ENCODE measurements at regions not wholly inside any gene's neighbourhood (a gene's known extent, or its start where the extent isn't known, plus 50 kb on each side); places are given as distances from the start of the nearest gene placed in this dataset.
"Not testable (repeated sequence)": the region's sequence is repeated elsewhere in the genome, so short reads cannot be mapped to it uniquely, and the experiment has no call there.

- TF ChIP-seq CTCF (conservative IDR thresholded peaks at IDR 0.05; ENCODE audit: low read depth, low read length); EZH2 (IDR thresholded peaks at IDR 0.05; ENCODE audit: low read length, unreplicated experiment): not testable (repeated sequence)
These were observed 180.1 kb upstream of the CNTN6 start for GRCh38 chr3:912717-913116.
